ENCODE measurements at regions not wholly inside any gene's neighbourhood (a gene's known extent, or its start where the extent isn't known, plus 50 kb on each side); places are given as distances from the start of the nearest gene placed in this dataset.

- TF ChIP-seq, protein P1, sequence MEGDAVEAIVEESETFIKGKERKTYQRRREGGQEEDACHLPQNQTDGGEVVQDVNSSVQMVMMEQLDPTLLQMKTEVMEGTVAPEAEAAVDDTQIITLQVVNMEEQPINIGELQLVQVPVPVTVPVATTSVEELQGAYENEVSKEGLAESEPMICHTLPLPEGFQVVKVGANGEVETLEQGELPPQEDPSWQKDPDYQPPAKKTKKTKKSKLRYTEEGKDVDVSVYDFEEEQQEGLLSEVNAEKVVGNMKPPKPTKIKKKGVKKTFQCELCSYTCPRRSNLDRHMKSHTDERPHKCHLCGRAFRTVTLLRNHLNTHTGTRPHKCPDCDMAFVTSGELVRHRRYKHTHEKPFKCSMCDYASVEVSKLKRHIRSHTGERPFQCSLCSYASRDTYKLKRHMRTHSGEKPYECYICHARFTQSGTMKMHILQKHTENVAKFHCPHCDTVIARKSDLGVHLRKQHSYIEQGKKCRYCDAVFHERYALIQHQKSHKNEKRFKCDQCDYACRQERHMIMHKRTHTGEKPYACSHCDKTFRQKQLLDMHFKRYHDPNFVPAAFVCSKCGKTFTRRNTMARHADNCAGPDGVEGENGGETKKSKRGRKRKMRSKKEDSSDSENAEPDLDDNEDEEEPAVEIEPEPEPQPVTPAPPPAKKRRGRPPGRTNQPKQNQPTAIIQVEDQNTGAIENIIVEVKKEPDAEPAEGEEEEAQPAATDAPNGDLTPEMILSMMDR (IDR thresholded peaks at IDR 0.05): no peak
- TF ChIP-seq EZH2 (IDR thresholded peaks at IDR 0.05; ENCODE audit: borderline replicate concordance, insufficient read depth, low read depth, low read length, poor library complexity, severe bottlenecking): no peak
These were observed 317.6 kb downstream of the CBLN1 start for GRCh38 chr16:48963901-48964615.

All from B cell (primary cell).